GM10266 (cell line): ENCODE measurements at regions not wholly inside any gene's neighbourhood (a gene's known extent, or its start where the extent isn't known, plus 50 kb on each side); places are given as distances from the start of the nearest gene placed in this dataset.

Source experiments
- DNase-seq: peaks from one replicate; pipeline ENCODE4 v3.0.0; 2012; ENCODE audit errors: extremely low spot score
- CTCF ChIP-seq: IDR thresholded peaks from 2 replicates; pipeline ENCODE4 v1.5.1; 2012; ENCODE audit warnings: mild to moderate bottlenecking, low read depth; ENCODE audit not compliant: control insufficient read depth, insufficient read depth; ENCODE audit errors: missing control alignments

DNA sequence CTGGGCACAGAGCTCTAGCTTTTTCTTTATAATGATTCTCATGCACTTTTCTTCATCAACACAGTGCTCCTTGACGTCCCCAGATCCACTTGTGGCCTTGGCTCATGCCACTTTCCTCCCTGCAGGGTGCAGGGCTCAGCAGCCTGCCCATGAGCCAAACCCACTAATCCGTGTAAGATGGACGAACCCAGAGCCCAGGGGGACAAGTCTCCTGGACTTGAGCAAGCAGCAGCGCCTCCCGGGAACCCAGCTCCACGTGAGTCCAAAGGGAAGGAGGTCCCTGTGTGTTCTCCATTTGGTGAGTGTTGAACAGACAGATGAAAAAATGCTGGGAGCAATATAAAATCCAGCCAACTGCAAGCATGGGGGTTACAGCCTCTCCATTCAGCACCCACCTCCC lies 470.6 kb upstream of the HS6ST1 start:
- no peak for TF ChIP-seq CTCF
- DNase-seq = no peak

GRCh38 chr2:128789776-128790455 lies 471.2 kb upstream of the HS6ST1 start:
- no peak for TF ChIP-seq CTCF
- no peak for DNase-seq

- DNase-seq = no peak
- TF ChIP-seq CTCF = no peak
These were observed 471.9 kb upstream of the HS6ST1 start for GRCh38 chr2:128790541-128791001.

- DNase-seq = no peak
- no peak for TF ChIP-seq CTCF
These were observed 472.7 kb upstream of the HS6ST1 start for GRCh38 chr2:128791120-128791984.

DNA sequence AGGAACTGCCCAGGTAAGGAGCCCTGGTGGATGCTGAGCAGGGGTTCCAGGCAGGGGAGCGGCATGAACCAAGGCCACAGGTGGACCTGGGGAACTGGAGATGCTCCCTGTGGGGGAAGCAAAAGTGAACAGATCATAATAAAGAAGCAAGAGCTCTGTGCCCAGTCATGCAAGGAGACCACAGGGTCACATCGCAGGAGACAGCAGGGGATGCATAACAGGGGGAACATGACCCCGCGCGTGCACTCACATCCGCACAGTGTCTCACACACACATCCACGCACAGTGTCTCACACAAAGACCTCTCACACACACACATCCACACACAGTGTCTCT lies 473.3 kb upstream of the HS6ST1 start:
- DNase-seq = no peak
- TF ChIP-seq CTCF = no peak

- no peak for DNase-seq
- no peak for TF ChIP-seq CTCF
These were observed 473.9 kb upstream of the HS6ST1 start for GRCh38 chr2:128792476-128793054.

- DNase-seq = no peak
- no peak for TF ChIP-seq CTCF
These were observed 474.7 kb upstream of the HS6ST1 start for GRCh38 chr2:128793404-128793803.
